Fibroblast of mammary gland (primary cell): ENCODE measurements at regions not wholly inside any gene's neighbourhood (a gene's known extent, or its start where the extent isn't known, plus 50 kb on each side); places are given as distances from the start of the nearest gene placed in this dataset.
"Not testable (repeated sequence)": the region's sequence is repeated elsewhere in the genome, so short reads cannot be mapped to it uniquely, and the experiment has no call there.

Experiments
- DNase-seq: peaks from one replicate; pipeline ENCODE4 v3.0.0-alpha.2; 2010; ENCODE audit warnings: low read depth
- H3K4me3 ChIP-seq: 2 replicates; pipeline ENCODE4 v1.5.1; 2011; ENCODE audit warnings: low read depth, mild to moderate bottlenecking, low read length, moderate library complexity; ENCODE audit not compliant: control insufficient read depth
- TF ChIP-seq, protein P1 (sequence below): conservative IDR thresholded peaks from 2 replicates; pipeline ENCODE4 v1.5.1; 2011; ENCODE audit warnings: low read depth, low read length, inconsistent platforms; ENCODE audit not compliant: control insufficient read depth, insufficient read depth

- no peak overlapping the region for H3K4me3 ChIP-seq
- TF ChIP-seq, protein P1, sequence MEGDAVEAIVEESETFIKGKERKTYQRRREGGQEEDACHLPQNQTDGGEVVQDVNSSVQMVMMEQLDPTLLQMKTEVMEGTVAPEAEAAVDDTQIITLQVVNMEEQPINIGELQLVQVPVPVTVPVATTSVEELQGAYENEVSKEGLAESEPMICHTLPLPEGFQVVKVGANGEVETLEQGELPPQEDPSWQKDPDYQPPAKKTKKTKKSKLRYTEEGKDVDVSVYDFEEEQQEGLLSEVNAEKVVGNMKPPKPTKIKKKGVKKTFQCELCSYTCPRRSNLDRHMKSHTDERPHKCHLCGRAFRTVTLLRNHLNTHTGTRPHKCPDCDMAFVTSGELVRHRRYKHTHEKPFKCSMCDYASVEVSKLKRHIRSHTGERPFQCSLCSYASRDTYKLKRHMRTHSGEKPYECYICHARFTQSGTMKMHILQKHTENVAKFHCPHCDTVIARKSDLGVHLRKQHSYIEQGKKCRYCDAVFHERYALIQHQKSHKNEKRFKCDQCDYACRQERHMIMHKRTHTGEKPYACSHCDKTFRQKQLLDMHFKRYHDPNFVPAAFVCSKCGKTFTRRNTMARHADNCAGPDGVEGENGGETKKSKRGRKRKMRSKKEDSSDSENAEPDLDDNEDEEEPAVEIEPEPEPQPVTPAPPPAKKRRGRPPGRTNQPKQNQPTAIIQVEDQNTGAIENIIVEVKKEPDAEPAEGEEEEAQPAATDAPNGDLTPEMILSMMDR: no peak
- DNase-seq: no peak
These were observed 136.1 kb upstream of the PRKD1 start for GRCh38 chr14:30063746-30064145.

DNA sequence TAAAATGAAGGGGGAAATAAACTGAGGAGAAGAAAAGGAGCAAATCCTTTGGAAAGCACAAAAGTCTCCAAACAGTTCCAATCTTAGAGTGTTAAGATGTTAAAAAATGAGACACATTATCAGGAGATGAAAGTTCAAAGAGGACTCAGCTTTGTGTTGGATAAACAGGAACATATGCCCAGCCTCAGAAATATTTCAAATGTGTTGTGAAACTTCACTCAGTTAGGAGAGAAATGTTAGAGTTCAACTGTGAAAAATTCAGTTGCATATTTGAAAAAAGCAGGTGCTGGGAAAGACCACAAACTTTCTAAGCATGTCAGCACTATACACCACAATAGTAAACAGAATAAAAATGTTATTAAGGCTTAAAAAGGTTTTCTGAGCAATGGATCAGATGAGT lies 136.8 kb upstream of the PRKD1 start:
- TF ChIP-seq, protein P1: no peak

GRCh38 chr14:30069536-30069935 lies 141.9 kb upstream of the PRKD1 start:
- no peak for DNase-seq
- no peak overlapping the region for H3K4me3 ChIP-seq
- TF ChIP-seq, protein P1: no peak

More for the DNA sequence above, 136.8 kb upstream of the PRKD1 start:
- DNase-seq: peak; percentile 15
- no peak overlapping the region for H3K4me3 ChIP-seq

DNA sequence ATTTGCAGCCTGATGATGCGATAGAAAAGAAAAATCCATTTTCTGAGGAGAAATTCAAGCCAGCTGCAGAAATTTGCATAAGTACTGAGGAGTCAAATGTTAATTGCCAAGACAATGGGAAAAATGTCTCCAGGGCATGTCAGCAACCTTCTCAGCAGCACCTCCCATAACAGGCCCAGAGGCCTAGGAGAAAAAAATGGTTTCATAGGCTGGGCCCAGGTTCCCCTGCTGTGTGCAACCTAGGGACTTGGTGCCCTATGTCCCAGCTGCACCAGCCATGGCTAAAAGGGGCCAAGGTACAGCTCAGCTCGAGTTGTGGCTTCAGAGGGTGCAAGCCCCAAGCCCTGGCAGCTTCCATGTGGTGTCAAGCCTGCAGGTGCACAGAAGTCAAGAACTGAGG lies 144.8 kb upstream of the PRKD1 start:
- not testable (repeated sequence) for DNase-seq, H3K4me3 ChIP-seq

GRCh38 chr14:30077946-30078345 lies 150.3 kb upstream of the PRKD1 start:
- TF ChIP-seq, protein P1: no peak
- peak; percentile 26 for DNase-seq
- H3K4me3 ChIP-seq: no peak overlapping the region

- TF ChIP-seq, protein P1: no peak
- H3K4me3 ChIP-seq: no peak overlapping the region
- DNase-seq: no peak
These were observed 151.3 kb upstream of the PRKD1 start for GRCh38 chr14:30078811-30079402.

DNA sequence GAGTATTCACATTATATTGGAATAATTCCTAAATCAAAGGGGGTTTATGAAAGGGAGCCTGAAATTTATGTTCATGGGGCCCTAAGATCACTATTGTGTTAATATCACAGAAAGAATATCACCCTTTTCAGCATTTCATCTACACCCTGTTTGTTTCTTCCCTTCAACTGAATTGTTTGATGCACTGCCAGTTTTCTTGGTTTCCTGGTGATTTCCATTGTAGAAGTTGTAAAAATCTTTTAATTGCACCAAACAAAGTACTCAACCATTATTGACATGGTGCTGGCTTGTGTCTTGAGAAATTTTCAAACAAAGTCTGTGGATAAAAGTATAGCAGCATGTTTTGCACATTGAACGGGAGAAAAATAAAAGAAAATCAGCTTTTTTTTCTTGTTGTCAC lies 154.8 kb upstream of the PRKD1 start:
- H3K4me3 ChIP-seq: no peak overlapping the region
- DNase-seq: no peak
- TF ChIP-seq, protein P1: no peak
